Mammary epithelial cell (primary cell): ENCODE measurements at regions not wholly inside any gene's neighbourhood (a gene's known extent, or its start where the extent isn't known, plus 50 kb on each side); places are given as distances from the start of the nearest gene placed in this dataset.

Experiments
- EZH2 ChIP-seq: IDR thresholded peaks from 2 replicates; pipeline ENCODE4 v1.6.1; 2012; ENCODE audit warnings: low read length, inconsistent platforms, borderline replicate concordance
- TF ChIP-seq, protein P1 (sequence below), 2 donors: IDR thresholded peaks in 1 of 2; conservative IDR thresholded peaks in 1 of 2; 2 replicates each; pipeline ENCODE4 v1.5.1; 2011 to 2012; ENCODE audit warnings: inconsistent platforms in 2 of 2, low read length in 2 of 2, mild to moderate bottlenecking in 2 of 2, control low read depth in 1 of 2, low read depth in 1 of 2; ENCODE audit not compliant: insufficient read depth in 1 of 2; ENCODE audit errors: extremely low read depth in 1 of 2

GRCh38 chr4:181670506-181670905 is 572.7 kb upstream of the TENM3 start:
- TF ChIP-seq, protein P1, sequence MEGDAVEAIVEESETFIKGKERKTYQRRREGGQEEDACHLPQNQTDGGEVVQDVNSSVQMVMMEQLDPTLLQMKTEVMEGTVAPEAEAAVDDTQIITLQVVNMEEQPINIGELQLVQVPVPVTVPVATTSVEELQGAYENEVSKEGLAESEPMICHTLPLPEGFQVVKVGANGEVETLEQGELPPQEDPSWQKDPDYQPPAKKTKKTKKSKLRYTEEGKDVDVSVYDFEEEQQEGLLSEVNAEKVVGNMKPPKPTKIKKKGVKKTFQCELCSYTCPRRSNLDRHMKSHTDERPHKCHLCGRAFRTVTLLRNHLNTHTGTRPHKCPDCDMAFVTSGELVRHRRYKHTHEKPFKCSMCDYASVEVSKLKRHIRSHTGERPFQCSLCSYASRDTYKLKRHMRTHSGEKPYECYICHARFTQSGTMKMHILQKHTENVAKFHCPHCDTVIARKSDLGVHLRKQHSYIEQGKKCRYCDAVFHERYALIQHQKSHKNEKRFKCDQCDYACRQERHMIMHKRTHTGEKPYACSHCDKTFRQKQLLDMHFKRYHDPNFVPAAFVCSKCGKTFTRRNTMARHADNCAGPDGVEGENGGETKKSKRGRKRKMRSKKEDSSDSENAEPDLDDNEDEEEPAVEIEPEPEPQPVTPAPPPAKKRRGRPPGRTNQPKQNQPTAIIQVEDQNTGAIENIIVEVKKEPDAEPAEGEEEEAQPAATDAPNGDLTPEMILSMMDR (conservative IDR thresholded peaks at IDR 0.05 in 1 of 2, IDR thresholded peaks at IDR 0.05 in 1 of 2; ENCODE audit: extremely low read depth in 1 of 2, insufficient read depth in 1 of 2, low read depth in 1 of 2, low read length in 2 of 2), result no peak
- TF ChIP-seq EZH2, result no peak
